Activated CD4-positive, alpha-beta T cell treated with anti-CD3 and anti-CD28 coated beads, Interleukin-2, amount 50 U/mL, for 4 hours (primary cell): ENCODE measurements at regions not wholly inside any gene's neighbourhood (a gene's known extent, or its start where the extent isn't known, plus 50 kb on each side); places are given as distances from the start of the nearest gene placed in this dataset.

ENCODE experiments used
- DNase-seq, 2 experiments: peaks; one replicate each; pipeline ENCODE4 v3.0.0-alpha.2; 2020

DNA sequence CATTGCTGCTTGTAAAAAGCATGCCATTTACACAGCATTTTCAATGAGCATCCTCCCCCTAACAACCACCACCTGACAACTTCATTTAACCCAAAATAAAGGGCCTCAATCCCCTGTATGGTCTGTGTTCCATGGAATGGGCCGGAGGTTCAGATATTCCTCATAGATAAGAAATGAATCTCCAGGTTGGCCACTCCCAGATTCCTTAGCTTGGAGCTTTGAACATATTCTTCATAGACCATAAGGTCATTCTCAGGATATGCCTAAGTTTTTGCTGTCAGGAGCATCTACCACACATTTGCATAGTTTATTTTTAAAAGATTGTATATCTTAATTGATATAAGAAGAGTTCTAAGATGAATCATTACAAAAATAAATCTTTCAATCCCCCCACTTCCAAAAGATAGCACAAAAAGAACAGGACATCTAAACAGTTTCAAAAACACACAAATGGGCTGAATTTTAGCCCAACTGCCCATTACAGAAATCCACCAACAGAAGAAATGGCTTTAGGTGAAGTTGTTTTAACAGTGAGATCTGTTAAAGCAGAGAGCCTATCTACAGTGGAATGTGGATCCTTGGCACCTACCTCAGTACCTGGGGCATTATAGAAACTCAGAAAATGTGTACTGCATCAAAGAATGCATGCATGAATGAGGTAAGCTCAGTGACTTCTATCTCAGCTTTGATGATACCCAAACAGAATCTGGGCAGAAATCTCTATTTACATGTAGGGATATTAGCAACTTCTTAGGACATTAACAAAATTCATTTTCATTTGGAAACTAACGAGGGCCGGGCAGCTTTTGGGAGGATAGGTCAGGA, 179.8 kb downstream of the SEC61B start:
- no peak for DNase-seq

DNA sequence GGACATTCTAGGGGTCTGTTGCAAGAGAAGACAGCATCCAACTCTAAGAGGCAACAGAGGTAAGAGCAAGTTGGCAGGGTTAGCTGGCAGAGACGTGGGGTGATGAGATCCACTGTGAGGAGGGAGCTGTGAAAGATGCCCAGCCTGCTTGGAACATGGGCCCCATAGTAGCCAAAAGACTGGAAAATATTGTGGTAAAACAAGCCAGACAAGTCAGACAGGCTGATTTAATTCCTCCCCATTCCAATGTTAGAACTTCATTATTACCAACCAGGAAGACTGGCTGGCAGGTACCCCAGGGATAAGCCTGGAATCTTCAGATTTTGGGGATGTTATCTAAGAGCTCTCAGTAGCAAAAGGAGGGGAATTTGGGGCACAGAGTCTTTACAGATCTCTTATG, 181.3 kb downstream of the SEC61B start:
- DNase-seq, result no peak

DNA sequence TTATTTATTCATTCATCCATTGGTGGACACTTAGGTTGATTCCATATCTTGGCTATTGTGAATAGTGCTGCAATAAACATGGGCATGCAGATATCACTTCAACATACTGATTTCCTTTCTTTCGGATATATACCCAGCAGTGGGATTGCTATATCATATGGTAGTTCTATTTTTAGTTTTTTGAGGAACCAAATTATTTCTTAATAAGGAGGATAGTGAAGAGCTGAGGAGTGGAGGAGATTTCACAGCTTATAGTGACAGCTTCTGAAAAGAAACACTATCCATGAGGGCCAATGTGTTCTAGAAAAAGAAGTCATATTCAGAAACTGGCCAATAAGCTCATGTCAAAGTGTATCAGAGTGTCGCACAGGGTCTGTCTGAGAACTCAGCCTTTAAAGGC, 183.3 kb downstream of the SEC61B start:
- no peak for DNase-seq

- no peak for DNase-seq
Observed at GRCh38 chr9:99406939-99407338, 184.9 kb downstream of the SEC61B start.

DNA sequence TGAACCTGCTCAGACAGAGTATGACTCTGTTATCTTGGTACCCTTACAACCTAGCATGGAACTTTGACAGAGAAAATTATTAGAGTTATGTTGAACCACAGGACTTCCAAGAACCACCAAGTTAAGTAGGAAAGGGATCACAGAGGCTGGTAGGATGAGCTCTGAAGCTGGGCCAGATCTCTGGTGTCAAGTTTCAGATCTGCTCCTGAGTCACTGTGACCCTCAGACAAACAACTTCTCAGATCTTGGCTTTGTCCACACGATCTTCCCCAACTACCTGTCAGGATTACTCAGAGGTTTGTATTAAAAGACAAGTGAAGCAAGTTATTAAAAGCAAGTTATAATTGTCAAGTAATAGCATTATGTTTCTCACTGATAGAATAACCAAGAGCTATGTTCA, 189.0 kb downstream of the SEC61B start:
- no peak for DNase-seq

GRCh38 chr9:99411479-99412115, 189.5 kb downstream of the SEC61B start:
- no peak for DNase-seq

DNA sequence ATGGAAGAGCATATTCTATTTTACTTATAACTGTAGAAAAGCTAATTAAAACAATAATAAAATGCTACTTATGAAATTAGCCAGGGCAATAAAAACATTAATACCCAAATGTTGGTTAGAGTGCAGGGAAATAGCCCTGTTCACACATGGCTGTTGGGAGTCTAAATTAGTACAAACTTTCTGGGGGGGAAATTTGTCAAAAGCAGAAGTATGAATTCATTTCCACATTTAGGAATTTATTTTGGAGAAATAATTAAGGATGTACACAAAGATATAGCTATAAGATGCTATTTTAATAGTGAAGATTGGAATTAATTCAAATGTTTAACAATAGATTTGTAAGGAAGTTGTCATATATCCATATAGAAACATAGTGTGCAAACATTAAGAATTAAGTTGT, 190.5 kb downstream of the SEC61B start:
- DNase-seq, result no peak

- DNase-seq, result no peak
Observed at GRCh38 chr9:99414321-99414720, 192.2 kb downstream of the SEC61B start.

DNA sequence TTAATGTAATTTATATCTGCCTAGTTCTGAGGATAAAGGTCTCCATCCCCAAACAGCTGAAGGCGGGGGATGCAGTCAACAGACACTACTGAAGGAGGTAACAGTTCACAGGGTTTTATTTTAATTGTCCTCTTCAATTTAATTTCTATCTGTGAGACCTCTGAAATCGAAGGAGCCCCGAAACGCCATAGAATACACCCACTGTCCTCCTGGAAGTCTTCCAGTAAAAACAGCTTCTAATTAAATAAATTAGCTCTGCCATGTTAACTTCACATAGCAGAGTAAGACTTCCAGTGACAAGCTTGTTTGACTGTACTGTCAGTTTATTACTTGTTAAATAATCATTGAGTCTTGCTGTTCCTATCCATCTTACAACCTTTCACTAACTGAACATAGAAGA, 193.5 kb downstream of the SEC61B start:
- no peak for DNase-seq

DNA sequence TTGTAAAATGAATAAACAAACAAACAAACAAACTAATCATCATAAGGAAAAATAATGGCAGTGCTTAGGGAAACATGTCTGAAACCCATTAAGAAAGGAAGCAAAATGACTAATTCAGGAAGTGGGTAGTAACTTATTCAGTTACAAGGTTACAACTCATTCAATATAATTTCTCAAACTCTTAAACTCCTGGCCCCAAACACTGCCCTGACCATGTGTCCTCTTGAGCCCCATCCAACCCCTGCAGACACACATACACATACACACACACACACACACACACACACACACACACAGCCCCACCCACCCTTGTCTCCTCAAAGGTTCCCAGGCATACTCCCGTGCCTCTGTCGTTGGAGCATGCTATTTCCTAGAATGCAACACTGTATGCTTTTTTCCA, 193.9 kb downstream of the SEC61B start:
- no peak for DNase-seq

DNA sequence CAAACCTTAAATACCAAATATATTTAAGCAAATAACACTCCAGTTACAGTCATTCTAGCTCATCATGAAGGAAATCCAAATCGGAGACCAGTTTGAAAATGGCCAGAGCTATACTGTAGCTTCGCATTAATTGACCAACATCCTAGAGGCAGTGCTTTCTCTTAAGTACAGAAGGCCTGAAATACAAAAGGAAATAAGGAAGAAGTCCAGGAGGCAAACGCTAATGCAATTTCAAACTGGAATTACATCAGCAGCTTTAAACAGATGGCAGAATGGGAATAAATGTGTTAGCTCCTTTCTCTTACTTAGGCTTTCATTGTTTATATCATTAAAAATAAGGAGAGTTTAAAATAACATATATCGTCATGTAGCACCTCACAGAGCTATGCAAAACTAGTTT, 197.0 kb downstream of the SEC61B start:
- DNase-seq, result no peak

DNA sequence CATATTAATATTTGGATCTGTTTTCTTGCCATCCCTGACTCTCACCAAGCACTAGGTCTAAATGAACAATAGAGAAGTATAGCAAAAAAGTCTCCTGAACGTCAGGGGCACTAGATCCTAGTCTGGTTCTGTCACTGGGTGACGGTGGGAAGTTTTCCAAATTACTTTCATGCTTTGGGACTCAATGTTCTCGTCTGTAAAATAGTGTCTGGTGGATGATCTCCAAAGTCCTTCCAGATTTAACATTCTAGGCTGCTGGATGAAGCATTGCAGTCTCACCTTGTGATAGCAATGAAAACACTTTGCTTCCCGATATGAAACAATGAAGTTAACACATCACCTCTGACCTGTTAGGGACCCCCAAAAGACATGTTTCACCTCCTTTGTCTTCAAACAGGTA, 199.3 kb downstream of the SEC61B start:
- no peak for DNase-seq

DNA sequence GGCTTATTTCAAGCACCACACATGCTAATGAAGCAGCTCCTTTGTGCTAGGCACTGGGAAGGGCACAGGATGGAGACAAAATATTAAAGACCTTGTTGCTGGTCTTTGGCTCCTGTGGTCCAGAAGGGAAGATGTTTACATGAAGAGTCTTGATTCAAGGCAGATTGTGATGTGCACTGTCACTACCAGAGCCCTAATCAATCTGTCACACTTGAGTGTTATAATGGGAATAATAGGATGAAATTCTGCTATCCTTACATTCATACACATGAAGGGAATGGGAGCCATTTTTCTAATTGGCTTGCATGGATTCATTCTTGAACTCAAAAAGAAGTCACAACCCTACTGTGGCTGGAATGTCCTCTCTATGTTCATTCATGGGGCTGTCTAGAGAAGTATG, 203.0 kb downstream of the SEC61B start:
- DNase-seq, result no peak

GRCh38 chr9:99425923-99426842, 204.1 kb downstream of the SEC61B start:
- DNase-seq, result no peak

GRCh38 chr9:99427260-99427659, 205.2 kb downstream of the SEC61B start:
- DNase-seq, result no peak

- no peak for DNase-seq
Observed at GRCh38 chr9:99430301-99430700, 208.2 kb downstream of the SEC61B start.

- DNase-seq, result no peak
Observed at GRCh38 chr9:99431103-99431502, 209.0 kb downstream of the SEC61B start.

GRCh38 chr9:99432075-99432474, 210.0 kb downstream of the SEC61B start:
- no peak for DNase-seq

DNA sequence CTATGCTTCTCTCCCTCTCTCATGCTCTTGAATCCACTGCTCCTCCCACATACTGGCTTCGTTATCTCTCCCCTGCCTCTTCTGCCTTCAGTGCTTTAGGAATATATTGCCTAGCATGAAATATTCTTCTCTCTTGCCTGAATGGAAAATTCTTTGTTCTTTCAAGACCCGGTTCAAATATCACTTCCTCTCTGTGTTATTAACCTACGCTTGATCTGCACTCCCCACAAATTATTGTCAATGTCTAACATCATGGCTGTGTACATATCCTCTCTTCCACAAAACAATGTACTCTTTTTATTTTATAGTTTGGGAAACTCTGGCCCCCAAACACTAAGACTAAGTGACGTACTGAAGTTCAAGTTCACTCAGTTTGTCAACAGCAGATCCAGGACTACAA, 211.0 kb downstream of the SEC61B start:
- no peak for DNase-seq

- DNase-seq, result no peak
Observed at GRCh38 chr9:99433555-99433954, 211.5 kb downstream of the SEC61B start.

DNA sequence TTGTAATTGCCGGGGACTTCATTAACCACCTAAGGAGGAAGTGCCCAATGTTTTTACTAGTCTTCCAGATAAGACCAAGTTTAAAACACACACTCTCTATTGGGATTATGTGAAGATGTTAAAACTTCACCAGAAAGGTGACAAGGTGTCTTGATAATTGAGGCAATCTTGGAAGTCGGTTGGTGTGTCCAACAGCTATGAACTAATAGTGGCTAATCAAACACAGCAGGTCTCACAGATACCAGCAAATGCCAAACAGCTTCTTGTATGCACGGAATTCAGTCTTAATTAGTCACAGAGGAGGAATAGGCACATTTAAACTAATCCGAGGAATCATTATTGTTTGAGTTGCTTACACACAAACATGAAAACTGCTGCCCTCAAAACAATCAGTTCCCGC, 214.5 kb downstream of the SEC61B start:
- no peak for DNase-seq

DNA sequence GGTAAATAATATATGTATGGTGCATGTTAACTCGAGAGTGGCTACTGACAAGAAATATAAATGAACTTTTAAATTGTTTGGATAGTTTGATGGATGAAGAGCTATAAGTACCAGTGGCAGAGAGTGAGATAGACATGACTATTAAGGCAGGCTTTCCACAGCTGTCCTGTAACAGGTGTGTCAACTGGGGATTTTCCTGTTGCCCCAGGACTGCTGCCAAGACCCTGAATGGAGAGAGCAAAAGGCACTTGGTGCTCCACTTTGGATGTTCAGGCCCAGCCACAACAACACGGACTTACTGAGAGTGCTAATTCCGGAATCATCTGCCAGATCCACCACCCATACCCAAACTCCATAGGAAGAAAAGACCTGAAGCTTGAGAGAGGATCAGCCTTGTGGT, 215.1 kb downstream of the SEC61B start:
- DNase-seq, result no peak

GRCh38 chr9:99438596-99438995, 216.5 kb downstream of the SEC61B start:
- DNase-seq, result no peak

DNA sequence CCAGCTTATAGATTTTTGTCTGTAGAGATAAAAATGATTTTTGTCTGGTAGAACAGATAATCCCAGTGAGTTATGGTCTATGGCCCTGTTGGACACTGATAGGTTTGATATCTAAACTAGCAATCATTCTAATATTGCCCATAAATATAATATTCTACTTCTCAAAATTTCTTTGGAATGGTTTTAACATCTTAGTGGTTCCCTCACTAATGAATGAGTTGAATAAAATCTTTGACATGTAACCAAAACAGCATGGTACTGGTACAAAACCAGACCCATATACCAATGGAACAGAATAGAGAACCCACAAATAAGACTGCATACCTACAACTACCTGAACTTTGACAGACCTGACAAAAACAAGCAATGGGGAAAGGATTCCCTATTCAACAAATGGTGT, 219.7 kb downstream of the SEC61B start:
- DNase-seq, result no peak
